CD4-positive, alpha-beta T cell treated with Interleukin-15 for 4 hours (primary cell): ENCODE measurements at regions not wholly inside any gene's neighbourhood (a gene's known extent, or its start where the extent isn't known, plus 50 kb on each side); places are given as distances from the start of the nearest gene placed in this dataset.
"Not testable (repeated sequence)": the region's sequence is repeated elsewhere in the genome, so short reads cannot be mapped to it uniquely, and the experiment has no call there.

Source experiments
- DNase-seq: peaks from one replicate; pipeline ENCODE4 v3.0.0-alpha.2; 2020; ENCODE audit warnings: low spot score

DNA sequence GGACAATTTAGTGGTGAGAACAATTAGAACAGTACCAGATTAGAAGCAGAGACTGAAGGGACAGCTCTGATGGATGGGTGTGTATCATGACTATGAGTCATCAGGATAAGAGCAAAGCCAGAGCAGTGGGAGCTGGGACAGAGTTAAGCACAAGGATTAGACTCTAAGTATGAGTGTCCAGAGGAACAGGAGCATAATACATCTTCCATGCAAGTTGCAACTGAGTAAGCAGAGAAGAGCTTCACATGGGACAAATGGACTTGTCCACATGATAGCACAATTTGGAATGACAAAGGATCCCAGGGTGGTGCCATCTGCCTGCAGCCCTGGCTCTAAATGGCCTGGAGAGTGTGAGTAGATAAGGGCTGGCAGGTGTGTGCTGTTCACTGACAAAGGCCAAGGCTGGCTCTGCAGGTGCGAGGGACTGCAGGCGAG lies 226.4 kb upstream of the CAND1 start:
- DNase-seq: no peak

- no peak for DNase-seq
These were observed 225.4 kb upstream of the CAND1 start for GRCh38 chr12:67043771-67044170.

GRCh38 chr12:67045650-67046049 lies 223.5 kb upstream of the CAND1 start:
- DNase-seq: no peak

DNA sequence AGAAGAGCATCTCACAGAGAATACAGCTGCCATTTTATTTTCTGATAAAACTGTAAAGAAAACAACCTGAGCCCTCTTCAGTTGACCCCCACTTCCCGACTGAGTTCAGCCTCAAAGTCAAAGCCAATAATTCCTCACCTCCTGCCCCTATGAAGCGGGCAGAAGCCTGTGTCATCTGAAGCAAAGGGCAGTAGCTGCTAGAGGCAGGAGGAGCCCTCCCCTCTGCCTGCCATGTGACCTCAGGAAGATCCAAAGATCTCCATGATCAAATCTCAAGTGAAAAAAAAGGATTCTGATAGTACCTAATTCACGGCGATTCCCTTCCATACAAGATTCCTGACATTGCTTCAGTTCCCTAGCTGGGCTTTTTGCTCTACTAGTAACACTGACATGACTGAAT lies 223.1 kb upstream of the CAND1 start:
- DNase-seq: no peak

- DNase-seq: no peak
These were observed 221.5 kb upstream of the CAND1 start for GRCh38 chr12:67047634-67048033.

GRCh38 chr12:67048371-67048770 lies 220.8 kb upstream of the CAND1 start:
- no peak for DNase-seq

- not testable (repeated sequence) for DNase-seq
These were observed 220.0 kb upstream of the CAND1 start for GRCh38 chr12:67049199-67049598.

DNA sequence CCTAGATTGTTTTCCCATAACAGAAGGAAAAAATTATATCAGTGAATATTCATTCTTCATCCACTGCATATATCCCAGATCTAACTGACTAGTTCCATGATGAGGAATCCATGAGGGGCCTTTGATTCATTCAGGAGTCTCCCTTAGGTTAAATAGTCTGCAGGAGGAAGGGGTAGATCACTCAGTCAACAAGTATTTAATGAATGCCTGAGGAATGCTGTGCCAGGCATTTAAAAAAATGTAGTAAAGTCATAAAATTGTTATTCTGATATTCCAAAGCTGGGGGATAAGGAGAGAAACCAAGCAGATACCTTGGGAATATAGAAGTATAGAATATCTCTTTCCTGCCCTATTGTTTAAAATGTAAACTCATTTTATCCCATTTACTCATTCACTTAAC lies 216.2 kb upstream of the CAND1 start:
- no peak for DNase-seq

GRCh38 chr12:67056329-67056728 lies 212.8 kb upstream of the CAND1 start:
- DNase-seq: no peak

- DNase-seq: no peak
These were observed 212.1 kb upstream of the CAND1 start for GRCh38 chr12:67057072-67057471.

GRCh38 chr12:67062193-67062592 lies 207.0 kb upstream of the CAND1 start:
- no peak for DNase-seq

- DNase-seq: no peak
These were observed 201.5 kb upstream of the CAND1 start for GRCh38 chr12:67067453-67068203.

DNA sequence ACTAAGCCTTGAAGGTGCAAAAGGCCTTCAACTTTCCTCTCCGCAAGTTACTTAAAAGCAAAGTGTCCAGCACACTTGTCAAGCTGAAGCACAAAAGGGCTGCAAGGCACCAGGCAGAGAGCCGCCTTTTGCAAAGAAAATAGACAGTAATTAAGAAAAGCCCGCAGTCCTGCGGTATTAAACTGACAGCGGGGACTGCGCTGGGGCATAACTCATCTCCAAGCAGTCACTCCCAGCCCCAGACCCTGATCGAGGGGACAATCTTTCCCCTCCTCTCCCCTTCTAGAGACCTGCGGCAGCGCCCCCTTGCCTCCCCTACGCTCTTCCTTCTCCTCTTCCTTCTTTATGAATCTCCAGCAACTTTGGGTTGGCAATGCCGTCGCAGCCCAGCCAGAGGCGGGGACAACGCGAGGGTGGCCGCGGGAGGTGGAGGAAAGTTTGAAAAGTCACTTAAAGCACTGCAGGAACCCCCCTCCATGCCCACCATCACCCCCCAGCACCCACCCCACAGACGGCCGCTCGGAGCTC lies 200.9 kb upstream of the CAND1 start:
- DNase-seq: no peak

DNA sequence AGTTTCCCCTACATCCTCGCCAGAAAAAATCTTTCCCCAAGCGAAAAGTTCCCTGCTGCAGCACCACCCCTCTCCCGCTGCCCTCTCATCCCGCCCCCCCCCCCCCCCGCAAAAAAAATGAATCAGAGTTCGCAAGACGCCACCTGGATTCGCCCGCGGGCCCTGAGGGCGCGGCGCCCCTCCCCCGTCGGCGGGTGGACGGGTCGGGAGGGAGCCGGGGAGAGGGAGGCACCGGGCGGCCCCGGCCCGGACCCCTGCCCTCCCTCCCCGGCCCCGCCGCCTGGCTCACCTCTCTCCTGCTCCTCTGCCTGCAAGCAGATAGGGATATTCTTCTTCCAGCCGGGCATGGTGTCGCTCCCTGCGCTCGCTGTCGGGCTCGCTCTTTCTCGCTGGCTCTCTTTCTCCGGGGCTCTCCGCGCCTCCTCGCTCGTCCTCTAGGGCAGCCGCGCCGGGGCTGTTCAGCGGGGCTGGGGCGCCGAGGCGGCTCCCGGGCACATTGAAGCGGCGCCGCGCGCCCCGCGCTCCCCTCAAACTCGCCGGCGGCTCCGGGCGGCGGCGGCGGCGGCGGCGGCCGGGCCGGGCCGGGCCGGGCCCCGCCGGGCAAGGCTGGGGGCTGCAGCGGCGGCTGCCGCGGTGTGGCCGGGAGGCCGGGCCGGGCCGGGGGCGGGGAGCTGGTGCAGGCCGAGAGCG lies 200.3 kb upstream of the CAND1 start:
- DNase-seq: peak; percentile 16

- peak; percentile 29 for DNase-seq
These were observed 199.5 kb upstream of the CAND1 start for GRCh38 chr12:67069451-67070306.

DNA sequence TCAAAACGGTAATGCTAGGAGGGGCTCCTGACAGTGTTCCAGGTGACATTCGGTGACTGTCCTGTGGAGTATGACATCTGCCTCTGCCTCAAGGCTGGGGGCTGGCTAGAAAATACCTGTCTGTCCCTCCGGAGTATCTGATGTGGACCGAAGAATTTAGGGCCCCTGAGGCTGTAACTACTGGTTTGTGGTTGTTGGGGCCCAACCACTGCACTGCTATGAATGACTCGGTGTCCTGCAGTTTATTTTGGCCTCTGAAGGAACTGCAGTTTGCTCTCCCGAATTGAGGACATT lies 198.9 kb upstream of the CAND1 start:
- DNase-seq: no peak

DNA sequence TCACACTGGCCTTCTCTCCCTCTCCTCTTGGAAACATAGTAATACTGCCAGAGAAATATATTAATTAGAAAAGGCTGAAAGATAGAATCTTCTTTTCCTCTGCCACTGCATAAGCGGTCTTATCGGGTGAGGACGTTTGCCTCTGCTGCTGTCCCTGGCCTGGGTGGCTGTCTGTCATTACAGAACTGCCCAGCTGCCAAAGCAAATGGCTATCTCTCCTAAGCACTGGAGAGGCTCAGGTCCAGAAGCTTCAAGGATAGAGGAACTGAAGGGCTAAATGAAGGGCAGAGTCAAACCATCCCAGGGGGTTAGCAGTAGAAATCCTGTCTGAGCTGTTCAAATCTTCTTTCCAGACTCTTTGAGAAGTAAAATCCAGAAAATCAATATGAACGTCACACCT lies 198.6 kb upstream of the CAND1 start:
- DNase-seq: no peak

DNA sequence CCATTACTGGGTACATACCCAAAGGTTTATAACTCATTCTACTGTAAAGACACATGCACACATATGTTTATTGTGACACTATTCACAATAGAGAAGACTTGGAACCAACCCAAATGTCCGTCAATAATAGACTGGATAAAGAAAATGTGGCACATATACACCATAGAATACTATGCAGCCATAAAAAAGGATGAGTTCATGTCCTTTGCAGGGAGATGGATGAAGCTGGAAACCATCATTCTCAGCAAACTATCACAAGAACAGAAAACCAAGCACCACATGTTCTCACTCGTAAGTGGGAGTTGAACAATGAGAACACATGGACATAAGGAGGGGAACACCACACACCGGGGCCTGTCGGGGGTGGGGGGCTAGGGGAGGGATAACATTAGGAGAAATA lies 196.9 kb upstream of the CAND1 start:
- not testable (repeated sequence) for DNase-seq

DNA sequence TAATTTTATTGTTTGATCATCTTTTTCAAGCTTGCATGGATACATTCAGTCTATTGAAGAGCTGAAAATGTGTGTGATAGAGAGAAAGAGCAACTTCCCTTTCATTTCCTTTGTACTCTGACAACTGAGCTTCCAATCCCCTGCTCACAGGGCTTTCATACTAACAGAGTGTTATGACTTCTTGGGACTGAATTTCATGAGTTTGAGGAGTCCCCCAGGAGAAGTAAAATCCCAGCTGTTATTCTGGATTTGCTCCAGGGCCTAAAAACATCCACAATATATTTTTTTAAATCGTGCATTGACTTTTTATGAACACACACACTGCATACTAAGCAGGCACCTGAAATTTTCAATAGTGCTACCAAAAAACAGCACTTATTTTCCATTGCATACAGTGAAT lies 195.8 kb upstream of the CAND1 start:
- no peak for DNase-seq

- DNase-seq: no peak
These were observed 195.1 kb upstream of the CAND1 start for GRCh38 chr12:67074072-67074471.

DNA sequence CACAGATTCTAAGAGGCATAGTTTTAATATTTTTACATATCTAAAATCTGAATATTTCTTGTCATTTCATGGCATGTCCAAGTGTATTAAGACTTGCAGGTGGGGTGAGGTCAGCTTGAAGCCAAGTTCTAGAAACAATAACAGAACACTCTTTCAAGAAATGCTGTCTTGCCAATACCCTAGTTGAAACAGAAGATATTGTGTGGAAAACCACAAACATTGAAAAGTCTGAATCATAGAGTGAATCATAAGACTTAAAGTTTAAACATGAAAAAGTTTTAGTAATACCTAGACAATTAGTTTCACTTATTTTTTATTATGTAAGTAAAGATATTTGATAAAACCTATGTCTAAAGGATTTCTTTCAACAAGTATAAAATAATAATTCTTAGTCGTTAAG lies 191.5 kb upstream of the CAND1 start:
- DNase-seq: no peak

DNA sequence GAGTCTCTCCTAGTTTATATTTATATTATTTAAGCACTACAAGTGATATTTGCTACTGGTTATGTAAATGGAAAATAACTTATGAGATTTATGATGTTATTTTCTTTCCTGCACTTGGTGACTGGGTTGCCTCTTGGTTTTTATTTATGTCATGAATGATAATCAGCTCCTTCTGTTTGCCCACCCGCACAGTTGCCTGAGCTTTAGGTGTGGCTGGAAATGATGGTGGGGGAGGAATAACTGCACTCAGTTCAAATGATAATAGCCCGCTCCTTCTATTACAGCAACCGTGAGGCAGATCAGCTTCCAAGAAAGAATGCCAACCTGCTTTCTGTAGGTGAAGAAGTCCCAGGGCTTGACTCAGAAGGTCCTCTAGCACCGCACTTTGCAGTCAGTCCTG lies 190.2 kb upstream of the CAND1 start:
- DNase-seq: no peak

DNA sequence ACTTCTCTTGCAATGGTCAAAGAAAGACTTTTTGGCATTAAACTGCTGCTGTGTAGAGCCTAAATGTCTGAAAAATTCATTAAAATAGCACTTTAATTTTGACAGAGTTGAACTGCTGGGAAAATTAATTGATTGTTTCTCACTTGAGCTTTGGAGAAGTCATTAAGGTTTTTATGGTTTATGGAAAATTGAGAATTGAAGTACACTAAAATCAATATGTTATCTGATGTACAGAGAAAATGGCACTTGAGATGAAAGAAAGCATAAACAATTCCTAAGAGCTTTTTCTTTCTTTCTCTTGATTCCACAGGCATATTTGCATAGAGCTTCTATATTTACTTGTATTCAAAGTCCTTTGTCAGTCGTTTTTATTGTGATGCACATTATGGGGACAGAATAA lies 188.5 kb upstream of the CAND1 start:
- no peak for DNase-seq
